Ishikawa (cell line): ENCODE measurements at regions not wholly inside any gene's neighbourhood (a gene's known extent, or its start where the extent isn't known, plus 50 kb on each side); places are given as distances from the start of the nearest gene placed in this dataset.

Experiments used
- CEBPB ChIP-seq: IDR thresholded peaks from 2 replicates; pipeline ENCODE4 v1.6.1; 2012
- EP300 ChIP-seq: IDR thresholded peaks from 2 replicates; pipeline ENCODE4 v1.6.1; 2012; ENCODE audit warnings: borderline replicate concordance
- FOXM1 ChIP-seq: IDR thresholded peaks from 2 replicates; pipeline ENCODE4 v1.6.1; 2012; ENCODE audit warnings: low read depth, borderline replicate concordance
- NFIC ChIP-seq: IDR thresholded peaks from 2 replicates; pipeline ENCODE4 v1.6.1; 2012
- TAF1 ChIP-seq: IDR thresholded peaks from 2 replicates; pipeline ENCODE4 v1.6.1; 2012; ENCODE audit warnings: low read depth, mild to moderate bottlenecking
- TF ChIP-seq, protein P1 (sequence below): IDR thresholded peaks from 2 replicates; pipeline ENCODE4 v1.6.1; 2012

DNA sequence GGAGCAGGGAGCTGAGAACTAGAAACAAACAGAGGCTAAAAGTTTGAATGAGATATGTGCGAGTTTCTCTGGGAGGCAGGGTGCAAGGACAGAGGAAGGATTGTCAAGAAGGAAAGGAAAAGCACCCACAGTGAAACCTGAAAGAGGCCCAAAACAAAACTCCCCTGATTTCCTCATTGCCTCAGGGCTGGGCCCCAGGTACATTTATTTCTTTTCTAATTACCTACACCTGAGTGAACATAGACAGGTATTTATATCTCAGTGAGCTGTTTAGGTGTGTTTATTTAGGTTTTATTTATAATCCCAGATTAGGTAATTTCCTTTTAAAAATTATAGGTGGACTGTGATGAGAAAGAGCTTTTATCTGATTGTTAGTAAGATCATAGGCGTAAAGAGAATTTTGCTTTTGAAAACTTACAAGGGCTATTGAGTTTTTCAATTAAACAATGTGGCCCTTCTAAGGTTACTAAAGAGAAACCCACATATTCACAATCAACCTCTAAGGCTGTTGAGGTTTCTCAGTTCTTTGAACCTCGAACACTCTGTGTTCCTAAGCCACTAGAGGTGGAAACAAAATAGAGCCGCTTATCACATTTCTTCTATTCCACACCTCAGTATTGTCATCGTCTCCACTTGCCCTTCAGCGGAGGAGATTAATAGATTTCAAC, 344.8 kb downstream of the ZNF608 start:
- TF ChIP-seq CEBPB: no peak
- TF ChIP-seq EP300: no peak
- no peak for TF ChIP-seq TAF1
- TF ChIP-seq FOXM1: no peak
- no peak for TF ChIP-seq NFIC
- TF ChIP-seq, protein P1, sequence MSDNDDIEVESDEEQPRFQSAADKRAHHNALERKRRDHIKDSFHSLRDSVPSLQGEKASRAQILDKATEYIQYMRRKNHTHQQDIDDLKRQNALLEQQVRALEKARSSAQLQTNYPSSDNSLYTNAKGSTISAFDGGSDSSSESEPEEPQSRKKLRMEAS: peak; percentile 19; the same call in 1 of the 2 replicates
